ENCODE measurements at regions not wholly inside any gene's neighbourhood (a gene's known extent, or its start where the extent isn't known, plus 50 kb on each side); places are given as distances from the start of the nearest gene placed in this dataset.

- H3K14ac ChIP-seq (ENCODE audit: low read length), result no peak overlapping the region
- no peak overlapping the region for H3K18ac ChIP-seq (ENCODE audit: low read length)
- no peak overlapping the region for H3K4me2 ChIP-seq (ENCODE audit: insufficient read depth, low read length, poor library complexity, severe bottlenecking)
- no peak overlapping the region for H3K23ac ChIP-seq (ENCODE audit: low read depth, low read length, poor library complexity)
- H2BK12ac ChIP-seq (ENCODE audit: low read length), result no peak overlapping the region
- WGBS, 2 donors (ENCODE audit: extremely low coverage in 2 of 2, insufficient read length in 2 of 2, insufficient replicate concordance in 1 of 2), result no CpG with 5 or more reads among the region's 1 CpG
- no peaks in the 10 kb centered on the region for H3K4me1 ChIP-seq (ENCODE audit: control insufficient read depth in 2 of 2, insufficient read depth in 1 of 2, low read depth in 1 of 2, low read length in 2 of 2)
- no peak overlapping the region for H2BK15ac ChIP-seq (ENCODE audit: low read length)
- no peak overlapping the region for H3K4ac ChIP-seq (ENCODE audit: low read length)
- H3K9me3 ChIP-seq (replicated peaks in 1 of 2; ENCODE audit: control insufficient read depth in 2 of 2, insufficient read depth in 1 of 2, low read depth in 1 of 2, low read length in 2 of 2), result peaks cover 0 to 3% of the 10 kb centered on the region in 2 donors
- H3K36me3 ChIP-seq (replicated peaks in 1 of 2; ENCODE audit: control insufficient read depth in 2 of 2, insufficient read depth in 2 of 2, low read length in 2 of 2), result no peaks in the 10 kb centered on the region
- H4K8ac ChIP-seq (ENCODE audit: low read depth, low read length), result no peak overlapping the region
- H2BK120ac ChIP-seq (ENCODE audit: low read depth, low read length), result no peak overlapping the region
- H2AK5ac ChIP-seq (ENCODE audit: low read depth, low read length), result no peak overlapping the region
- no peak overlapping the region for H3K9ac ChIP-seq (ENCODE audit: low read depth, low read length, poor library complexity)
- H4K91ac ChIP-seq (ENCODE audit: low read depth, low read length, poor library complexity), result no peak overlapping the region
- no peaks in the 10 kb centered on the region for H3K79me1 ChIP-seq (ENCODE audit: low read depth, low read length)
- H2AFZ ChIP-seq (ENCODE audit: low read length), result no peak overlapping the region
- no peak overlapping the region for H3K27ac ChIP-seq (replicated peaks; ENCODE audit: low read length)
- no peak for DNase-seq (ENCODE audit: low spot score)
- no peak overlapping the region for H2BK5ac ChIP-seq (ENCODE audit: low read length)
- no peaks in the 10 kb centered on the region for H3K27me3 ChIP-seq (ENCODE audit: control insufficient read depth in 3 of 3, insufficient read depth in 3 of 3, low read depth in 1 of 3, low read length in 3 of 3)
- no peak overlapping the region for H3K4me3 ChIP-seq (ENCODE audit: low read length in 2 of 2)
These were observed 104.8 kb upstream of the CWC22 start for GRCh38 chr2:180111901-180112300.

- Histone ChIP-seq H3K36me3 (replicated peaks in 1 of 2; ENCODE audit: control insufficient read depth in 2 of 2, insufficient read depth in 2 of 2, low read length in 2 of 2) (no peaks in the 10 kb centered on the region), H3K23ac (ENCODE audit: low read depth, low read length, poor library complexity) (no peak overlapping the region), H3K27ac (replicated peaks; ENCODE audit: low read length) (no peak overlapping the region), H2BK5ac (ENCODE audit: low read length) (no peak overlapping the region), H2BK120ac (ENCODE audit: low read depth, low read length) (no peak overlapping the region), H3K4ac (ENCODE audit: low read length) (no peak overlapping the region), H3K4me2 (ENCODE audit: insufficient read depth, low read length, poor library complexity, severe bottlenecking) (no peak overlapping the region), H3K4me1 (ENCODE audit: control insufficient read depth in 2 of 2, insufficient read depth in 1 of 2, low read depth in 1 of 2, low read length in 2 of 2) (no peaks in the 10 kb centered on the region), H2AFZ (ENCODE audit: low read length) (no peak overlapping the region), H3K79me1 (ENCODE audit: low read depth, low read length) (no peaks in the 10 kb centered on the region), H2AK5ac (ENCODE audit: low read depth, low read length) (no peak overlapping the region), H3K9ac (ENCODE audit: low read depth, low read length, poor library complexity) (no peak overlapping the region), H3K27me3 (ENCODE audit: control insufficient read depth in 3 of 3, insufficient read depth in 3 of 3, low read depth in 1 of 3, low read length in 3 of 3) (no peaks in the 10 kb centered on the region), H2BK15ac (ENCODE audit: low read length) (no peak overlapping the region), H3K4me3 (ENCODE audit: low read length in 2 of 2) (no peak overlapping the region), H2BK12ac (ENCODE audit: low read length) (no peak overlapping the region), H3K9me3 (replicated peaks in 1 of 2; ENCODE audit: control insufficient read depth in 2 of 2, insufficient read depth in 1 of 2, low read depth in 1 of 2, low read length in 2 of 2) (peaks cover 0 to 3% of the 10 kb centered on the region in 2 donors), H4K91ac (ENCODE audit: low read depth, low read length, poor library complexity) (no peak overlapping the region), H4K8ac (ENCODE audit: low read depth, low read length) (no peak overlapping the region), H3K14ac (ENCODE audit: low read length) (no peak overlapping the region), H3K18ac (ENCODE audit: low read length) (no peak overlapping the region)
- no peak for DNase-seq (ENCODE audit: low spot score)
- no CpG with 5 or more reads among the region's 6 CpGs for WGBS, 2 donors (ENCODE audit: extremely low coverage in 2 of 2, insufficient read length in 2 of 2, insufficient replicate concordance in 1 of 2)
These were observed 103.4 kb upstream of the CWC22 start for GRCh38 chr2:180110469-180110868.

- no peaks in the 10 kb centered on the region for H3K9me3 ChIP-seq (replicated peaks in 1 of 2; ENCODE audit: control insufficient read depth in 2 of 2, insufficient read depth in 1 of 2, low read depth in 1 of 2, low read length in 2 of 2)
- H3K23ac ChIP-seq (ENCODE audit: low read depth, low read length, poor library complexity), result no peak overlapping the region
- no peak overlapping the region for H3K9ac ChIP-seq (ENCODE audit: low read depth, low read length, poor library complexity)
- H2BK15ac ChIP-seq (ENCODE audit: low read length), result no peak overlapping the region
- H2AK5ac ChIP-seq (ENCODE audit: low read depth, low read length), result no peak overlapping the region
- H3K4me2 ChIP-seq (ENCODE audit: insufficient read depth, low read length, poor library complexity, severe bottlenecking), result no peak overlapping the region
- no peak overlapping the region for H3K27ac ChIP-seq (replicated peaks; ENCODE audit: low read length)
- H4K91ac ChIP-seq (ENCODE audit: low read depth, low read length, poor library complexity), result no peak overlapping the region
- DNase-seq (ENCODE audit: low spot score), result no peak
- no peak overlapping the region for H2BK5ac ChIP-seq (ENCODE audit: low read length)
- no peak overlapping the region for H2BK12ac ChIP-seq (ENCODE audit: low read length)
- no CpG with 5 or more reads among the region's 1 CpG for WGBS, 2 donors (ENCODE audit: extremely low coverage in 2 of 2, insufficient read length in 2 of 2, insufficient replicate concordance in 1 of 2)
- no peak overlapping the region for H2AFZ ChIP-seq (ENCODE audit: low read length)
- no peak overlapping the region for H3K4ac ChIP-seq (ENCODE audit: low read length)
- no peak overlapping the region for H3K14ac ChIP-seq (ENCODE audit: low read length)
- no peaks in the 10 kb centered on the region for H3K79me1 ChIP-seq (ENCODE audit: low read depth, low read length)
- H3K4me3 ChIP-seq (ENCODE audit: low read length in 2 of 2), result no peak overlapping the region
- H2BK120ac ChIP-seq (ENCODE audit: low read depth, low read length), result no peak overlapping the region
- no peaks in the 10 kb centered on the region for H3K27me3 ChIP-seq (ENCODE audit: control insufficient read depth in 3 of 3, insufficient read depth in 3 of 3, low read depth in 1 of 3, low read length in 3 of 3)
- H3K36me3 ChIP-seq (replicated peaks in 1 of 2; ENCODE audit: control insufficient read depth in 2 of 2, insufficient read depth in 2 of 2, low read length in 2 of 2), result no peaks in the 10 kb centered on the region
- H4K8ac ChIP-seq (ENCODE audit: low read depth, low read length), result no peak overlapping the region
- no peaks in the 10 kb centered on the region for H3K4me1 ChIP-seq (ENCODE audit: control insufficient read depth in 2 of 2, insufficient read depth in 1 of 2, low read depth in 1 of 2, low read length in 2 of 2)
- no peak overlapping the region for H3K18ac ChIP-seq (ENCODE audit: low read length)
These were observed 94.7 kb upstream of the CWC22 start for GRCh38 chr2:180101846-180102245.

GRCh38 chr2:180099308-180099707, 92.2 kb upstream of the CWC22 start:
- Histone ChIP-seq H3K23ac (ENCODE audit: low read depth, low read length, poor library complexity) (no peak overlapping the region), H2BK15ac (ENCODE audit: low read length) (no peak overlapping the region), H3K4me2 (ENCODE audit: insufficient read depth, low read length, poor library complexity, severe bottlenecking) (no peak overlapping the region), H2AFZ (ENCODE audit: low read length) (no peak overlapping the region), H3K4me1 (ENCODE audit: control insufficient read depth in 2 of 2, insufficient read depth in 1 of 2, low read depth in 1 of 2, low read length in 2 of 2) (no peaks in the 10 kb centered on the region), H2BK5ac (ENCODE audit: low read length) (no peak overlapping the region), H3K36me3 (replicated peaks in 1 of 2; ENCODE audit: control insufficient read depth in 2 of 2, insufficient read depth in 2 of 2, low read length in 2 of 2) (no peaks in the 10 kb centered on the region), H3K18ac (ENCODE audit: low read length) (no peak overlapping the region), H3K79me1 (ENCODE audit: low read depth, low read length) (no peaks in the 10 kb centered on the region), H3K4me3 (ENCODE audit: low read length in 2 of 2) (no peak overlapping the region), H2BK12ac (ENCODE audit: low read length) (no peak overlapping the region), H2BK120ac (ENCODE audit: low read depth, low read length) (no peak overlapping the region), H2AK5ac (ENCODE audit: low read depth, low read length) (no peak overlapping the region), H3K4ac (ENCODE audit: low read length) (no peak overlapping the region), H3K27ac (replicated peaks; ENCODE audit: low read length) (no peak overlapping the region), H3K14ac (ENCODE audit: low read length) (no peak overlapping the region), H4K91ac (ENCODE audit: low read depth, low read length, poor library complexity) (no peak overlapping the region), H4K8ac (ENCODE audit: low read depth, low read length) (no peak overlapping the region), H3K9me3 (replicated peaks in 1 of 2; ENCODE audit: control insufficient read depth in 2 of 2, insufficient read depth in 1 of 2, low read depth in 1 of 2, low read length in 2 of 2) (no peaks in the 10 kb centered on the region), H3K27me3 (ENCODE audit: control insufficient read depth in 3 of 3, insufficient read depth in 3 of 3, low read depth in 1 of 3, low read length in 3 of 3) (no peaks in the 10 kb centered on the region), H3K9ac (ENCODE audit: low read depth, low read length, poor library complexity) (no peak overlapping the region)
- DNase-seq (ENCODE audit: low spot score), result no peak
- no CpG with 5 or more reads among the region's 4 CpGs for WGBS, 2 donors (ENCODE audit: extremely low coverage in 2 of 2, insufficient read length in 2 of 2, insufficient replicate concordance in 1 of 2)

All from neuronal stem cell (in vitro differentiated cells).